Stimulated activated CD8-positive, alpha-beta memory T cell treated with anti-CD3 and anti-CD28 coated beads, Interleukin-15, amount 100 ng/mL, for 48 hours (primary cell): ENCODE measurements at regions not wholly inside any gene's neighbourhood (a gene's known extent, or its start where the extent isn't known, plus 50 kb on each side); places are given as distances from the start of the nearest gene placed in this dataset.
"Not testable (repeated sequence)": the region's sequence is repeated elsewhere in the genome, so short reads cannot be mapped to it uniquely, and the experiment has no call there.

Experiments used
- DNase-seq, 2 donors: peaks; one replicate each; pipeline ENCODE4 v3.0.0-alpha.2; 2020; ENCODE audit warnings: low read depth in 2 of 2

DNA sequence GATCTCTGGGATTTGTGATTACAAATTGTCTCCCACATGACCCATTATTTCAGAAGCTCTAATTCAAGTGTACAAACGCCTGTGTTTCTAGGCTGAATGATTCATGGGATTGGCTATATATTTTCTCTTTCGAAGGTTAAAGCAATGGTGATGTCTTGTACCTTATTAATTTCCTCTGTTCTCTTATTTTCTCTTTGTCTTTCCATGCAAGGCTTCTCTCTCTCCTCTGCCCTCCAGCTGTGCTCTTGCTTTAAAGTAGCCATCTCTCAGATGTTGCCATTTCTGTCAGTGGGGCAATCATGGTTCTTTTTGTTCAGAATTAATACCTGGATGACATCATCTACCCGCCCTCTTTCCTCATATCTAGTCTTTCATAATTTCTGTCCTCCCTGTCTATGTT lies 184.3 kb upstream of the ATP10B start:
- DNase-seq: no peak

DNA sequence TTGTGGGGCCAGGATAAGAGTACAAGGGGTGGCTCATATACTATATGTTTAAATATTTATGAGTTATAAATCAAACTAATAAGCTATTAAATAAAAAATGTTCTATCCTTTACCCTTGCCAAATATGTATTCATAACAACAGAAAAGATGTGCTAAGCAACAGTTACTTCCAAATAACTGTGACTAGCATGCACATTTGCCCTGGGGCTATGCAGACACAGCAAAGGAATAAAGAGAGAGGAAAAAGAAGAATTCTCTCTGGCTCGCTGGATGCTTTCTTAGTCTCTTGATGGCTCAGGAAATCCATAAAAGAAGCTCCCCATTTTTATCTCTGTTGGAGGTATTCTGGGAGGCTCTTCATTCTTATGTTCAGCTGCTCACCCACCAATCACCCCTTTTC lies 182.4 kb upstream of the ATP10B start:
- DNase-seq: no peak

DNA sequence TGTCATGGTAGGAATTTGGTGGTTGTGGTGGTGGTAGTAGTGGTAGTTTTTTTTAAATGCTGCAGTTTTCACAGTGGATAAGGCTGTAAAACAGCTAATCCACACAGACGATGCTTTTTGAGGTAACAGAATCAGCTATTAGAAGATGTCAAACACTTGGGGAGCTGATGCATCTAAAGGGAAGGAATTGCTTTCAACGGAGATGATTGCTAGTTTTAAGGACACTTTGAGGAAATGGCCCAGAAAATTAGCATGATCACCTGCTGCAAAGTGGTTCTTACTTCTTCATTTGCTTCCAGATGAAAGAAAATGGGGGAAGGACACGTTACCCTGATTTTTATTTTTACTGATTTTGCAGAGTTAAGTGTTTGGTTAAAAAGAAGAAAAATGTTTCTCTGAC lies 178.2 kb upstream of the ATP10B start:
- DNase-seq: no peak

GRCh38 chr5:161027763-161028162 lies 175.8 kb upstream of the ATP10B start:
- no peak for DNase-seq

- no peak for DNase-seq
These were observed 171.5 kb upstream of the ATP10B start for GRCh38 chr5:161023551-161023950.

- no peak for DNase-seq
These were observed 170.1 kb upstream of the ATP10B start for GRCh38 chr5:161022151-161022550.

- DNase-seq: no peak
These were observed 157.8 kb upstream of the ATP10B start for GRCh38 chr5:161009817-161010216.

DNA sequence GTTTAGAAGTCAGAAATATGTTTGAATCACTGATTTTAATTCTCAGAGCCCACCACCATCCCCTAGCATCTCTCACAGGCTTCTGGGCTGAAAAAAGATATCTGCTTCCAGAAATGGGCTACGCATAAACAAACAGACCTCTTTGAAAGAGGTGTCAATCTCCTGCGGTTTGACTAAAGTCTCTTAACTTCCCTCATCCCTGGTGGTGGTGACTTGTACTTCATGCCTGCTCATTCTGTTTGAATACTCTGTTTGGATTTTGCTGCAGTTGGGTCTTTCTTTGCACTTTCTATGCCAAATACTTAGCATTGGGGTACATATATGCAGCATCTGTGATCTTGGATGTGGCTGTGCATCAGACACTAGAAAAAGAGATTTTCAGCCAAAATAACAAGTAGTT lies 157.2 kb upstream of the ATP10B start:
- DNase-seq: no peak

GRCh38 chr5:161007879-161008278 lies 155.9 kb upstream of the ATP10B start:
- DNase-seq: no peak

DNA sequence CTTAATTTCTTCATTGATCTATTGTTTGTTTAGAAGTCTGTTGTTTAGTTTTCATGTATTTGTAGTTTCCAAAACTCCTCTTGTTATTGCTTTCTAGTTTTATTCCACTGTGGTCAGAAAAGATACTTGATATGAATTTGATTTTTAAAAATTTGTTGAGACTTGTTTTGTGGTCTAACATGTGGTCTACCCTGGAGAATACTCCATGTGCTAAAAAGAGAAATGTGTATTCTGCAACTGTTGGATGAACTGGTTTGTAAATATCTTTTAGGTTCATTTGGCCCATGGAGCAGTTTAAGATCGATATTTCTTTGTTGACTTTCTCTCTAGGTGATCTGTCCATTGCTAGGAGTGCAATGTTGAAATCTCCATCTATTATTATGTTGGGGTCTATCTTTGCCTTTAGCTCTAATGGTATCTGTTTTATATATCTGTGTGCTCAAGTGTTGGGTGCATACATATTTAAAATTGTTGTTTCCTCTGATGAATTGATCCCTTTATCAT lies 150.6 kb upstream of the ATP10B start:
- no peak for DNase-seq

DNA sequence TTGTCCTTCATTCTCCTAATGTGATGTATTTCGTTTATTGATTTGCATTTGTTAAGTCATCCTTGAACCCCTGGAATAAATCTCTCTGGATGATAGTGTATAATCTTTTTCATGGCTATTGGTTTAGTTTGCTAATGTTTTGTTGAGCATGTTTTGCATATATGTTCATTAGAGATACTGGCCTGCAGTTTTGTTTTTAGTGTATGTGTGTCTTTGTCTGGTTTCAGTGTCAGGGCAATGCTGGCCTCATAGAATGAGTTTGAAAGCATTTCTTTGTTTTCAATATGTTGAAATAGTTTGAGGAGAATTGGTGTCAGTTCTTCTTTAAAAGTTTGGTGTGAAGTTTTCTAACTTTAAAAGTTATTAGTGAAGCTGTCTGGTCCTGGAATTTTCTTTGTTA lies 149.6 kb upstream of the ATP10B start:
- no peak for DNase-seq

DNA sequence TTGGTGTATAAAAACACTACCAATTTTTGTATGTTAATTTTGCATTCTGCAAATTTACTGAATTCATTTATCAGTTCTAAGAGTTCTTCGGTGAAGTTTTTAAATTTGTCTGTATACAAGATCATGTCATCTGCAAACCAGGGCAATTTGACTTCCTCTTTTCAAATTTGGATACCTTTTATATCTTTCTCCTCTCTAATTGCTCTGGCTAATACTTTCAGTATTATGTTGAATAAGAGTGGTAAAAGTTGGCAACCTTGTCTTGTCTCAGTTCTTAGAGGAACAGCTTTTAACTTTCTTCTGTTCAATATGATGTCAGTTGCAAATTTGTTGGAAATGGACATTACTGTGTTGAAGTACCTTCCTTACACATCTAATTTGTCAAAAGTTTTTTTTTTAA lies 149.1 kb upstream of the ATP10B start:
- DNase-seq: not testable (repeated sequence)

- DNase-seq: no peak
These were observed 139.2 kb upstream of the ATP10B start for GRCh38 chr5:160991205-160991604.

DNA sequence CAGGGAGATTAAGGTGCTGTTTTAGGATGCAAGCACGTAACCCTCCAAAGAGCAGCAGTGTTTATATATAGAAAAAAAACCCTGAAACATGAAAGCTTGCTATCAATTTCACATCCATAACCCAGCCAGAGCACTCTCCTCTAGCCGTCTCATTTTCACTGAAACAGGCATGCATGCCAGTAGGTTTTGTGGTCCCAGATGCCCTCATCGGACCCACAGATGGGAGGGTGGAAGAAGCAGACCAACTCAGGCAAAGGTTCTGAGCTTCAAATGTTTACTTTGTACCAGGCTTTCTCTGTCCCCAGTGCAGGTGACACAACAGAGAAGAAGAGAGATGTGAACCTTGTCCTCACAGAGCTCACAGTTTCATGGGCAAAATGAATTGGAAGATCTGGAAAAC lies 127.4 kb upstream of the ATP10B start:
- DNase-seq: no peak

GRCh38 chr5:160978944-160979343 lies 126.9 kb upstream of the ATP10B start:
- no peak for DNase-seq

DNA sequence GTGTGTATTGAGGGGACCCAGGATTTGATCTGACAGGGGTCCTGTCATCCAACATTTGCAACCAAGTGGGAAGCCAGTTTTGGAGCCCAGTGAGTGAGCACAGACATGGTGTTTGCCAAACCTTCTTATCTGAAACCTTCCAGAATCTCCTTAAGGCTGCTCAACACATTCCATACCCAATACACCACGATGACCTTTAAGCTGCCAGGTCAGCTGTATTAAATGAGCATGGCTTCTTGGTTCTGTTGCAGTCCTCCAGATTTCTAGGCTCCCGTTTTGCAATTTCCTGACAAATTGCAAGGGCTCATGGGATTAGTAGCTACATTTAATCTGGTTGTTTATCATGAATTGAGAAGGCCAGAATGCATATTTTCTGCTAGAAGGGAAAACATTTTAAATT lies 124.2 kb upstream of the ATP10B start:
- no peak for DNase-seq

DNA sequence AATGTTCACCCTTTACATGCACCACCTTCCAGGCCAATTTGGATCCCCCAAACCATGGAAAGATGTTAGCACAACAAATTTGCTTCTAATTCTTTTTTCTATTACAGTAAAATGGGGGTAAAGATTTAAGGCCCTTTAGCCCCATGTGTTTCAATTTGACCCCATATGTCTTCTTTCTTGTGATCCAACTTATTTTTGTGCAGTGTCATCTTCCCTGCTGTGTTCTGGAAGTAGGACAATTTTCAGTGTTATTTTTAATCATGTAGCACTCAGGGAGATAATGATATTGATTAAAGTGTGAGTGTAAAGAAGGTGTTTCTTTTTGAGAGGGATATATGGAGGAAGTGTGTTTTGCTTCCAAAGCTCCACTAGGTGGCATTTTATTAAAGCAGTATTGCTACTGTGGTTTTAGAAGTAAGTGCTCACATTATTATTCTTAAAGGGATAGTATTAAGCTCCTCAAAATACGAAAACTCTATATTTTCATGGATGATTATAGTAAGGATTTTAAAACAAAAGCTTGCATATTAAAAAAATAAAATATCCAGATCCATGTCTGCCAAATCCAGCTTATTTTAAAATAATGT lies 118.7 kb upstream of the ATP10B start:
- no peak for DNase-seq

DNA sequence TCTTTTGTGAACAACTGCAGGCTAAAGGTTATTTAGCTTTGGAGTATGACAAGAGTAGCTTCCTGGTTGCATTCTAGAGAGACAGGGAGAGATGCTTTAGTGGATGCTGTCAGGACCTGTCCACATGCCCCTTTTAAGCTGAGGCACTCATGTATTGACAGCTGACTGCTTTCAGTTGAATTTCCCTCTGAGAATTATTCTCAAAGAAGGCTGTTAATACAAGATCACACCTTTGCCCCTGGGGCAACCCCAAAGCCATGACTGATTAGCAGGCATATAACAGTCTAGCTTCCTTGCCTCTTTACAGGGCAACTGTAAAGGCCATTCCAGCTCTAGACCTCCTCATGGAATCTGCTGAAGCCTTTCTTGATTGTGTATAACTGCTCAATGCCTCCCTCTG lies 117.6 kb upstream of the ATP10B start:
- DNase-seq: no peak

- no peak for DNase-seq
These were observed 116.5 kb upstream of the ATP10B start for GRCh38 chr5:160968480-160968879.

DNA sequence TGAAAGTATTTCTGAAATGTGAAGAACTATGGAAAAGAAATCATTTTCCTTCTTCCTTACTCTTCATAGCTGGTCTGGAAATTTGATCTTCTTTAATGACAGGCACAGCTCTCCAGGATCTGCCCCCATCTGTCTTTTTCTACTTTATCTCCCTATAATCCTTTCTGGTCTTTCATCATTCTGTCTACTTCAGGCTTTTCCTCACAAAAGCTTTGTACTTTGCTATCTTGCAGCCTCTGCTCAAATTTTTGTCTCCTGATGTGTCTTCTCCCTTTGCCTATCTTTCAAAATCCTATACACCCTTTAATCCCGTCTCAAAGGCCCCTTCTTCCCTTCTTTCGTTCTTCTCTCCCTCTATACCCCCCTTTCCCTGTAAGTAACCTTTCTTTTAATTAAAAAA lies 114.9 kb upstream of the ATP10B start:
- no peak for DNase-seq

GRCh38 chr5:160961761-160962160 lies 109.8 kb upstream of the ATP10B start:
- DNase-seq: no peak

GRCh38 chr5:160961038-160961437 lies 109.0 kb upstream of the ATP10B start:
- no peak for DNase-seq

GRCh38 chr5:160960592-160960991 lies 108.6 kb upstream of the ATP10B start:
- no peak for DNase-seq

GRCh38 chr5:160959804-160960203 lies 107.8 kb upstream of the ATP10B start:
- DNase-seq: peak in 1 of 2 donors; percentile 3
